ENCODE measurements at regions not wholly inside any gene's neighbourhood (a gene's known extent, or its start where the extent isn't known, plus 50 kb on each side); places are given as distances from the start of the nearest gene placed in this dataset.

DNA sequence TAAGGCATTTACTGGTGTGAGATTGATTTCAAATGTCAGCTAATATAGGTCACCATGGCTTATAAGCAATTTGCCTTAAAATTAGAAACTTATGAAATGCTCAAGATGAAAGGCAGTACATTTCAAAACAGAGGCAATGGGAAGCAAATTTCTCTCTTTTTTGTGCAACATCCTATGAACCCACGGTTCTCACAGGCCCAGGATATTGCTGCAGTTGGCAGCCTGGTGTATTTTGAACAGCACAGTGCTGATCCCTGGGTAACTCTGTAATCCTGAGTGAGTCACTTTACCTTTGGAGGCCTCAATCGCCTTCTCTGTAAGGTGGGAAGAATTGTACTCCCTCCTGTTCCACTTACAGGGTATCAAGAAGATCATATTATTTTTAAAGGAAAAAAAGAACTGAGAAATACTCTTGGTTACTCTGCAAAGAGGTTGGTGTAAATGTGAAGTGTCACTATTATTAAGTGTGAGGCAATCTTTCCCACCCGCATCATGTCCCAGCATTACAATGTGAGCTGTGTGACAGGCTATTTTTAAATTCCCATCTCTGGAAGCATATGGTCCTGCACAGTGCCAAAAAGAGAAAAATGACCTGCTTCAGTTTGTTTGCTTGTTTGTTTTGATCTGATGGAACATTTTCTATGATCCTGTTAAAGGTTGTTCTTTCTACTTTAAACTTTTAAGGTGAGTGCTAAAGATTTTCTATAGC lies 190.1 kb upstream of the LPP start:
- POLR2A ChIA-PET: no interaction called here
- no peaks in the 10 kb centered on the region for H3K36me3 Mint-ChIP-seq
- H3K27me3 Mint-ChIP-seq (ENCODE audit: low read depth): no peaks in the 10 kb centered on the region
- no peak for DNase-seq (ENCODE audit: low spot score)
- CTCF ChIA-PET: interaction anchor here (1.0 kb wide), 1 partner anchor 217 kb away, joined by 7 read pairs; no protein-coding TSS in a partner anchor
- ATAC-seq: no peak
- no peak overlapping the region for H3K27ac Mint-ChIP-seq
- no peak for TF ChIP-seq FOXP1 (CRISPR knock-in tag; IDR thresholded peaks at IDR 0.05; ENCODE audit: borderline replicate concordance)
- TF ChIP-seq TEAD4 (CRISPR knock-in tag; IDR thresholded peaks at IDR 0.05): no peak
- TF ChIP-seq NR2C2 (CRISPR knock-in tag; IDR thresholded peaks at IDR 0.05): no peak
- TF ChIP-seq, protein P1, sequence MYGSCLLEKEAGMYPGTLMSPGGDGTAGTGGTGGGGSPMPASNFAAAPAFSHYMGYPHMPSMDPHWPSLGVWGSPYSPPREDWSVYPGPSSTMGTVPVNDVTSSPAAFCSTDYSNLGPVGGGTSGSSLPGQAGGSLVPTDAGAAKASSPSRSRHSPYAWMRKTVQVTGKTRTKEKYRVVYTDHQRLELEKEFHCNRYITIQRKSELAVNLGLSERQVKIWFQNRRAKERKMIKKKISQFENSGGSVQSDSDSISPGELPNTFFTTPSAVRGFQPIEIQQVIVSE (CRISPR knock-in tag; IDR thresholded peaks at IDR 0.05; ENCODE audit: borderline replicate concordance): no peak
- no peak for TF ChIP-seq NR1H2 (CRISPR knock-in tag; IDR thresholded peaks at IDR 0.05)
- TF ChIP-seq, protein P2, sequence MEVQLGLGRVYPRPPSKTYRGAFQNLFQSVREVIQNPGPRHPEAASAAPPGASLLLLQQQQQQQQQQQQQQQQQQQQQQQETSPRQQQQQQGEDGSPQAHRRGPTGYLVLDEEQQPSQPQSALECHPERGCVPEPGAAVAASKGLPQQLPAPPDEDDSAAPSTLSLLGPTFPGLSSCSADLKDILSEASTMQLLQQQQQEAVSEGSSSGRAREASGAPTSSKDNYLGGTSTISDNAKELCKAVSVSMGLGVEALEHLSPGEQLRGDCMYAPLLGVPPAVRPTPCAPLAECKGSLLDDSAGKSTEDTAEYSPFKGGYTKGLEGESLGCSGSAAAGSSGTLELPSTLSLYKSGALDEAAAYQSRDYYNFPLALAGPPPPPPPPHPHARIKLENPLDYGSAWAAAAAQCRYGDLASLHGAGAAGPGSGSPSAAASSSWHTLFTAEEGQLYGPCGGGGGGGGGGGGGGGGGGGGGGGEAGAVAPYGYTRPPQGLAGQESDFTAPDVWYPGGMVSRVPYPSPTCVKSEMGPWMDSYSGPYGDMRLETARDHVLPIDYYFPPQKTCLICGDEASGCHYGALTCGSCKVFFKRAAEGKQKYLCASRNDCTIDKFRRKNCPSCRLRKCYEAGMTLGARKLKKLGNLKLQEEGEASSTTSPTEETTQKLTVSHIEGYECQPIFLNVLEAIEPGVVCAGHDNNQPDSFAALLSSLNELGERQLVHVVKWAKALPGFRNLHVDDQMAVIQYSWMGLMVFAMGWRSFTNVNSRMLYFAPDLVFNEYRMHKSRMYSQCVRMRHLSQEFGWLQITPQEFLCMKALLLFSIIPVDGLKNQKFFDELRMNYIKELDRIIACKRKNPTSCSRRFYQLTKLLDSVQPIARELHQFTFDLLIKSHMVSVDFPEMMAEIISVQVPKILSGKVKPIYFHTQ (CRISPR knock-in tag; IDR thresholded peaks at IDR 0.05): no peak
- no peak for TF ChIP-seq GTF2I (CRISPR knock-in tag; conservative IDR thresholded peaks at IDR 0.05)
- TF ChIP-seq, protein P3, sequence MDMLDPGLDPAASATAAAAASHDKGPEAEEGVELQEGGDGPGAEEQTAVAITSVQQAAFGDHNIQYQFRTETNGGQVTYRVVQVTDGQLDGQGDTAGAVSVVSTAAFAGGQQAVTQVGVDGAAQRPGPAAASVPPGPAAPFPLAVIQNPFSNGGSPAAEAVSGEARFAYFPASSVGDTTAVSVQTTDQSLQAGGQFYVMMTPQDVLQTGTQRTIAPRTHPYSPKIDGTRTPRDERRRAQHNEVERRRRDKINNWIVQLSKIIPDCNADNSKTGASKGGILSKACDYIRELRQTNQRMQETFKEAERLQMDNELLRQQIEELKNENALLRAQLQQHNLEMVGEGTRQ (CRISPR knock-in tag; IDR thresholded peaks at IDR 0.05): no peak
- no peaks in the 10 kb centered on the region for H3K9me3 Mint-ChIP-seq
- no peak overlapping the region for H3K4me3 Mint-ChIP-seq
- H3K4me1 Mint-ChIP-seq: 0 out of 2 replicates have a peak, but pooled peaks cover 2% of the 10 kb centered on the region

DNA sequence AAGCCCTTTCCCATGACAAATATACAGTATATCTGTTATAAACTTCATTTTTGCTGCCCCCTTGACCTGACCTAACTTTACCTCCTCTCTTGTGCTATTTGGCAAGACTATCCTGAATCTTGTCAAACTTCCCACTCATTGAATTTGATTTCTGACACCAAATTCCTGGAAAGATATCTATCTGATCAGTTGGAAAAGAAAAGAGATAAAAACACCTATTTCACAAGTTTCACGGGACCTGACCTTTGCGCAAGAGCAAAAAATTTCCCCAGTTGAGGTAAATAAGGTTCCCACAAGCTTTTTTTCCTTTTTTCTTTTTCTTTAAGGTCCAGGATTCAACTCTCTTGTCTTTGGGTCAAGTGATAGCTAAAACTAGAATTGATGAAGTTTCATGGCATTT lies 189.2 kb upstream of the LPP start:
- ATAC-seq (no peak), DNase-seq (ENCODE audit: low spot score) (no peak)
- H3K27me3 Mint-ChIP-seq (ENCODE audit: low read depth): no peaks in the 10 kb centered on the region
- H3K4me1 Mint-ChIP-seq: 0 out of 2 replicates have a peak, but pooled peaks cover 2% of the 10 kb centered on the region
- H3K36me3 Mint-ChIP-seq: no peaks in the 10 kb centered on the region
- H3K9me3 Mint-ChIP-seq: no peaks in the 10 kb centered on the region
- POLR2A ChIA-PET: no interaction called here
- no peak overlapping the region for H3K27ac Mint-ChIP-seq
- CTCF ChIA-PET: no interaction called here
- H3K4me3 Mint-ChIP-seq: no peak overlapping the region
- TF ChIP-seq OVOL2 (CRISPR knock-in tag; IDR thresholded peaks at IDR 0.05; ENCODE audit: borderline replicate concordance): no peak
- TF ChIP-seq SMAD4 (CRISPR knock-in tag; IDR thresholded peaks at IDR 0.05): no peak
- no peak for TF ChIP-seq ETV6 (CRISPR knock-in tag; IDR thresholded peaks at IDR 0.05)
- TF ChIP-seq, protein P4, sequence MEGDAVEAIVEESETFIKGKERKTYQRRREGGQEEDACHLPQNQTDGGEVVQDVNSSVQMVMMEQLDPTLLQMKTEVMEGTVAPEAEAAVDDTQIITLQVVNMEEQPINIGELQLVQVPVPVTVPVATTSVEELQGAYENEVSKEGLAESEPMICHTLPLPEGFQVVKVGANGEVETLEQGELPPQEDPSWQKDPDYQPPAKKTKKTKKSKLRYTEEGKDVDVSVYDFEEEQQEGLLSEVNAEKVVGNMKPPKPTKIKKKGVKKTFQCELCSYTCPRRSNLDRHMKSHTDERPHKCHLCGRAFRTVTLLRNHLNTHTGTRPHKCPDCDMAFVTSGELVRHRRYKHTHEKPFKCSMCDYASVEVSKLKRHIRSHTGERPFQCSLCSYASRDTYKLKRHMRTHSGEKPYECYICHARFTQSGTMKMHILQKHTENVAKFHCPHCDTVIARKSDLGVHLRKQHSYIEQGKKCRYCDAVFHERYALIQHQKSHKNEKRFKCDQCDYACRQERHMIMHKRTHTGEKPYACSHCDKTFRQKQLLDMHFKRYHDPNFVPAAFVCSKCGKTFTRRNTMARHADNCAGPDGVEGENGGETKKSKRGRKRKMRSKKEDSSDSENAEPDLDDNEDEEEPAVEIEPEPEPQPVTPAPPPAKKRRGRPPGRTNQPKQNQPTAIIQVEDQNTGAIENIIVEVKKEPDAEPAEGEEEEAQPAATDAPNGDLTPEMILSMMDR (IDR thresholded peaks at IDR 0.05): no peak
- no peak for TF ChIP-seq HMGA2 (CRISPR knock-in tag; IDR thresholded peaks at IDR 0.05)
- TF ChIP-seq, protein P5, sequence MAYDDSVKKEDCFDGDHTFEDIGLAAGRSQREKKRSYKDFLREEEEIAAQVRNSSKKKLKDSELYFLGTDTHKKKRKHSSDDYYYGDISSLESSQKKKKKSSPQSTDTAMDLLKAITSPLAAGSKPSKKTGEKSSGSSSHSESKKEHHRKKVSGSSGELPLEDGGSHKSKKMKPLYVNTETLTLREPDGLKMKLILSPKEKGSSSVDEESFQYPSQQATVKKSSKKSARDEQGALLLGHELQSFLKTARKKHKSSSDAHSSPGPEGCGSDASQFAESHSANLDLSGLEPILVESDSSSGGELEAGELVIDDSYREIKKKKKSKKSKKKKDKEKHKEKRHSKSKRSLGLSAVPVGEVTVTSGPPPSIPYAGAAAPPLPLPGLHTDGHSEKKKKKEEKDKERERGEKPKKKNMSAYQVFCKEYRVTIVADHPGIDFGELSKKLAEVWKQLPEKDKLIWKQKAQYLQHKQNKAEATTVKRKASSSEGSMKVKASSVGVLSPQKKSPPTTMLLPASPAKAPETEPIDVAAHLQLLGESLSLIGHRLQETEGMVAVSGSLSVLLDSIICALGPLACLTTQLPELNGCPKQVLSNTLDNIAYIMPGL (CRISPR knock-in tag; IDR thresholded peaks at IDR 0.05): no peak
- no peak for TF ChIP-seq TEAD1 (CRISPR knock-in tag; IDR thresholded peaks at IDR 0.05)
- TF ChIP-seq IRF2 (CRISPR knock-in tag; IDR thresholded peaks at IDR 0.05; ENCODE audit: borderline replicate concordance, low read depth): no peak
- TF ChIP-seq, protein P6, sequence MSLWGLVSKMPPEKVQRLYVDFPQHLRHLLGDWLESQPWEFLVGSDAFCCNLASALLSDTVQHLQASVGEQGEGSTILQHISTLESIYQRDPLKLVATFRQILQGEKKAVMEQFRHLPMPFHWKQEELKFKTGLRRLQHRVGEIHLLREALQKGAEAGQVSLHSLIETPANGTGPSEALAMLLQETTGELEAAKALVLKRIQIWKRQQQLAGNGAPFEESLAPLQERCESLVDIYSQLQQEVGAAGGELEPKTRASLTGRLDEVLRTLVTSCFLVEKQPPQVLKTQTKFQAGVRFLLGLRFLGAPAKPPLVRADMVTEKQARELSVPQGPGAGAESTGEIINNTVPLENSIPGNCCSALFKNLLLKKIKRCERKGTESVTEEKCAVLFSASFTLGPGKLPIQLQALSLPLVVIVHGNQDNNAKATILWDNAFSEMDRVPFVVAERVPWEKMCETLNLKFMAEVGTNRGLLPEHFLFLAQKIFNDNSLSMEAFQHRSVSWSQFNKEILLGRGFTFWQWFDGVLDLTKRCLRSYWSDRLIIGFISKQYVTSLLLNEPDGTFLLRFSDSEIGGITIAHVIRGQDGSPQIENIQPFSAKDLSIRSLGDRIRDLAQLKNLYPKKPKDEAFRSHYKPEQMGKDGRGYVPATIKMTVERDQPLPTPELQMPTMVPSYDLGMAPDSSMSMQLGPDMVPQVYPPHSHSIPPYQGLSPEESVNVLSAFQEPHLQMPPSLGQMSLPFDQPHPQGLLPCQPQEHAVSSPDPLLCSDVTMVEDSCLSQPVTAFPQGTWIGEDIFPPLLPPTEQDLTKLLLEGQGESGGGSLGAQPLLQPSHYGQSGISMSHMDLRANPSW (CRISPR knock-in tag; conservative IDR thresholded peaks at IDR 0.05; ENCODE audit: low read depth): no peak
- TF ChIP-seq, protein P7, sequence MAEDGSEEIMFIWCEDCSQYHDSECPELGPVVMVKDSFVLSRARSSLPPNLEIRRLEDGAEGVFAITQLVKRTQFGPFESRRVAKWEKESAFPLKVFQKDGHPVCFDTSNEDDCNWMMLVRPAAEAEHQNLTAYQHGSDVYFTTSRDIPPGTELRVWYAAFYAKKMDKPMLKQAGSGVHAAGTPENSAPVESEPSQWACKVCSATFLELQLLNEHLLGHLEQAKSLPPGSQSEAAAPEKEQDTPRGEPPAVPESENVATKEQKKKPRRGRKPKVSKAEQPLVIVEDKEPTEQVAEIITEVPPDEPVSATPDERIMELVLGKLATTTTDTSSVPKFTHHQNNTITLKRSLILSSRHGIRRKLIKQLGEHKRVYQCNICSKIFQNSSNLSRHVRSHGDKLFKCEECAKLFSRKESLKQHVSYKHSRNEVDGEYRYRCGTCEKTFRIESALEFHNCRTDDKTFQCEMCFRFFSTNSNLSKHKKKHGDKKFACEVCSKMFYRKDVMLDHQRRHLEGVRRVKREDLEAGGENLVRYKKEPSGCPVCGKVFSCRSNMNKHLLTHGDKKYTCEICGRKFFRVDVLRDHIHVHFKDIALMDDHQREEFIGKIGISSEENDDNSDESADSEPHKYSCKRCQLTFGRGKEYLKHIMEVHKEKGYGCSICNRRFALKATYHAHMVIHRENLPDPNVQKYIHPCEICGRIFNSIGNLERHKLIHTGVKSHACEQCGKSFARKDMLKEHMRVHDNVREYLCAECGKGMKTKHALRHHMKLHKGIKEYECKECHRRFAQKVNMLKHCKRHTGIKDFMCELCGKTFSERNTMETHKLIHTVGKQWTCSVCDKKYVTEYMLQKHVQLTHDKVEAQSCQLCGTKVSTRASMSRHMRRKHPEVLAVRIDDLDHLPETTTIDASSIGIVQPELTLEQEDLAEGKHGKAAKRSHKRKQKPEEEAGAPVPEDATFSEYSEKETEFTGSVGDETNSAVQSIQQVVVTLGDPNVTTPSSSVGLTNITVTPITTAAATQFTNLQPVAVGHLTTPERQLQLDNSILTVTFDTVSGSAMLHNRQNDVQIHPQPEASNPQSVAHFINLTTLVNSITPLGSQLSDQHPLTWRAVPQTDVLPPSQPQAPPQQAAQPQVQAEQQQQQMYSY (CRISPR knock-in tag; IDR thresholded peaks at IDR 0.05): no peak
- TF ChIP-seq NFE2L1 (CRISPR knock-in tag; IDR thresholded peaks at IDR 0.05): no peak
- TF ChIP-seq FOXJ3 (CRISPR knock-in tag; IDR thresholded peaks at IDR 0.05; ENCODE audit: borderline replicate concordance): no peak
- TF ChIP-seq ZBTB21 (CRISPR knock-in tag; IDR thresholded peaks at IDR 0.05; ENCODE audit: borderline replicate concordance): no peak

Measured in WTC11 (cell line).